H1 (cell line): ENCODE measurements at regions not wholly inside any gene's neighbourhood (a gene's known extent, or its start where the extent isn't known, plus 50 kb on each side); places are given as distances from the start of the nearest gene placed in this dataset.

Experiments used
- CTCF ChIA-PET: fragments of 300-600 bp; sonication (Branson Sonifier 250); formaldehyde crosslinking; loops from one replicate; lab custom pipeline; 2021; ENCODE audit not compliant: partially characterized antibody; lab: Charles Lee
- POLR2A ChIA-PET: fragments of 300-600 bp; sonication (Branson Sonifier 250); formaldehyde crosslinking; loops from one replicate; lab custom pipeline; 2021; ENCODE audit warnings: inconsistent platforms; ENCODE audit not compliant: partially characterized antibody; lab: Charles Lee
- DNase-seq, 2 experiments: peaks; one replicate each; pipeline versions ENCODE4 v3.0.0 to v3.0.0-alpha.2; 2010 to 2022; ENCODE audit warnings: low spot score in 2 of 2, low read depth in 1 of 2, mixed read lengths in 1 of 2
- FAIRE-seq: peaks from 2 replicates; lab custom pipeline; 2011; peaks lifted over from hg19 to GRCh38; lab: Jason Lieb, UNC
- H2AFZ ChIP-seq: 2 replicates; pipeline ENCODE4 v1.8.1; 2012; ENCODE audit warnings: low read length, inconsistent platforms
- H2AK5ac ChIP-seq: 2 replicates; pipeline ENCODE4 v1.6.1; 2013; ENCODE audit warnings: low read depth, low read length
- H2BK120ac ChIP-seq: replicated peaks from 2 replicates; pipeline ENCODE3; 2013; ENCODE audit warnings: low read depth, low read length, inconsistent platforms
- H2BK12ac ChIP-seq: 2 replicates; pipeline ENCODE4 v1.6.1; 2013; ENCODE audit warnings: low read depth, low read length
- H2BK15ac ChIP-seq: 2 replicates; pipeline ENCODE4 v1.6.1; 2013; ENCODE audit warnings: low read length
- H2BK20ac ChIP-seq: 2 replicates; pipeline ENCODE4 v1.6.1; 2013; ENCODE audit warnings: low read length
- H2BK5ac ChIP-seq: 2 replicates; pipeline ENCODE4 v1.6.1; 2013; ENCODE audit warnings: low read depth, low read length
- H3K14ac ChIP-seq: 2 replicates; pipeline ENCODE4 v1.6.1; 2013; ENCODE audit warnings: inconsistent platforms; ENCODE audit not compliant: insufficient read length
- H3K18ac ChIP-seq: 2 replicates; pipeline ENCODE4 v1.6.1; 2013; ENCODE audit warnings: low read length; ENCODE audit errors: extremely low read depth
- H3K23ac ChIP-seq: 2 replicates; pipeline ENCODE4 v1.6.1; 2013; ENCODE audit warnings: inconsistent platforms; ENCODE audit not compliant: insufficient read length
- H3K23me2 ChIP-seq: 2 replicates; pipeline ENCODE4 v1.6.1; 2013; ENCODE audit warnings: low read depth, low read length
- H3K27ac ChIP-seq: 2 replicates; pipeline ENCODE4 v1.6.1; 2011; ENCODE audit warnings: low read depth, low read length, inconsistent platforms
- H3K27me3 ChIP-seq, 4 experiments: replicated peaks in 1 of 4; 1 replicate in 1 of 4; 2 replicates in 3 of 4; pipeline versions ENCODE4 v1.6.1 to v1.8.1; 2011 to 2013; ENCODE audit warnings: low read length in 3 of 4, mild to moderate bottlenecking in 3 of 4, inconsistent platforms in 2 of 4, mixed read lengths in 2 of 4, moderate library complexity in 1 of 4; ENCODE audit not compliant: control insufficient read depth in 3 of 4, insufficient read depth in 3 of 4; ENCODE audit errors: extremely low read depth in 1 of 4
- H3K36me3 ChIP-seq, 4 experiments: 2 replicates each; pipeline versions ENCODE4 v1.6.1 to v1.8.1; 2011 to 2013; ENCODE audit warnings: mild to moderate bottlenecking in 4 of 4, low read length in 3 of 4, moderate library complexity in 2 of 4, control low read depth in 1 of 4, inconsistent platforms in 1 of 4; ENCODE audit not compliant: insufficient read depth in 4 of 4, control insufficient read depth in 2 of 4
- H3K4ac ChIP-seq: replicated peaks from 2 replicates; pipeline ENCODE3; 2013; ENCODE audit warnings: low read length, low read depth, mixed read lengths, inconsistent platforms; ENCODE audit not compliant: insufficient read length
- H3K4me1 ChIP-seq, 4 experiments: replicated peaks in 1 of 4; 1 replicate in 1 of 4; 2 replicates in 3 of 4; pipeline versions ENCODE4 v1.6.1 to v1.8.1; 2011 to 2013; ENCODE audit warnings: low read length in 3 of 4, inconsistent platforms in 2 of 4, mixed read lengths in 1 of 4; ENCODE audit not compliant: insufficient read depth in 4 of 4, control insufficient read depth in 3 of 4
- H3K4me2 ChIP-seq, 2 experiments: 2 replicates each; pipeline versions ENCODE4 v1.6.1 to v1.8.1; 2011 to 2013; ENCODE audit warnings: low read depth in 2 of 2, low read length in 2 of 2, control low read depth in 1 of 2, inconsistent platforms in 1 of 2, mild to moderate bottlenecking in 1 of 2; ENCODE audit not compliant: insufficient read depth in 1 of 2
- H3K4me3 ChIP-seq, 4 experiments: fragments of 200-600, 300-600 bp in 1 of 4; sonication (generic), shearing (Covaris generic), sonication (Bioruptor Twin) in 1 of 4; 2 replicates each; pipeline versions ENCODE4 v1.5.1 to v1.8.1; 2011 to 2016; ENCODE audit warnings: low read length in 4 of 4, low read depth in 3 of 4, control low read depth in 2 of 4, inconsistent platforms in 2 of 4, mild to moderate bottlenecking in 2 of 4, mixed read lengths in 1 of 4, moderate library complexity in 1 of 4; ENCODE audit not compliant: insufficient read depth in 2 of 4; ENCODE audit errors: extremely low read depth in 1 of 4
- H3K56ac ChIP-seq: replicated peaks from 2 replicates; pipeline ENCODE3; 2013; ENCODE audit warnings: low read depth, mild to moderate bottlenecking, mixed read lengths, low read length, inconsistent platforms; ENCODE audit not compliant: insufficient read length
- H3K79me1 ChIP-seq: 2 replicates; pipeline ENCODE4 v1.6.1; 2013; ENCODE audit warnings: low read depth, low read length, control low read depth
- H3K79me2 ChIP-seq, 2 experiments: 2 replicates each; pipeline versions ENCODE4 v1.6.1 to v1.8.1; 2012 to 2013; ENCODE audit warnings: low read length in 2 of 2, mild to moderate bottlenecking in 2 of 2, inconsistent platforms in 1 of 2; ENCODE audit not compliant: insufficient read depth in 2 of 2, control insufficient read depth in 1 of 2
- H3K9ac ChIP-seq, 4 experiments: replicated peaks in 1 of 4; 1 replicate in 1 of 4; 2 replicates in 3 of 4; pipeline versions ENCODE4 v1.6.1 to v1.8.1; 2011 to 2013; ENCODE audit warnings: low read depth in 3 of 4, low read length in 3 of 4, control low read depth in 2 of 4, mild to moderate bottlenecking in 2 of 4, moderate library complexity in 2 of 4, inconsistent platforms in 1 of 4; ENCODE audit errors: extremely low read depth in 1 of 4
- H3K9me3 ChIP-seq, 2 experiments: 2 replicates each; pipeline versions ENCODE4 v1.6.1 to v1.8.1; 2012 to 2013; ENCODE audit warnings: mild to moderate bottlenecking in 2 of 2, moderate library complexity in 2 of 2, control low read depth in 1 of 2, inconsistent platforms in 1 of 2, low read depth in 1 of 2, low read length in 1 of 2, mixed read lengths in 1 of 2; ENCODE audit not compliant: insufficient read depth in 2 of 2
- H4K20me1 ChIP-seq, 2 experiments: replicated peaks in 1 of 2; 2 replicates each; pipeline versions ENCODE3 to v1.8.1; 2011 to 2013; ENCODE audit warnings: inconsistent platforms in 2 of 2, low read length in 2 of 2, mild to moderate bottlenecking in 1 of 2; ENCODE audit not compliant: insufficient read depth in 2 of 2, control insufficient read depth in 1 of 2
- H4K5ac ChIP-seq: 2 replicates; pipeline ENCODE4 v1.6.1; 2013; ENCODE audit warnings: low read length, low read depth, mixed read lengths, inconsistent platforms; ENCODE audit not compliant: insufficient read length
- H4K8ac ChIP-seq: 2 replicates; pipeline ENCODE4 v1.8.0; 2013; ENCODE audit warnings: mild to moderate bottlenecking, moderate library complexity, low read length, inconsistent platforms; ENCODE audit not compliant: insufficient read depth; ENCODE audit errors: extremely low read depth
- H4K91ac ChIP-seq: replicated peaks from 2 replicates; pipeline ENCODE3; 2013; ENCODE audit warnings: low read length, mixed read lengths, inconsistent platforms; ENCODE audit not compliant: insufficient read length
- ATF2 ChIP-seq: IDR thresholded peaks from 2 replicates; pipeline ENCODE4 v1.6.1; 2012; ENCODE audit warnings: low read length, inconsistent platforms
- ATF3 ChIP-seq: IDR thresholded peaks from 2 replicates; pipeline ENCODE4 v1.6.1; 2011; ENCODE audit warnings: low read depth, mild to moderate bottlenecking, low read length; ENCODE audit not compliant: insufficient read depth
- BCL11A ChIP-seq, 2 experiments: IDR thresholded peaks; one replicate each; pipeline ENCODE4 v1.6.1; 2011; ENCODE audit warnings: low read depth in 2 of 2, low read length in 2 of 2, mild to moderate bottlenecking in 2 of 2
- FOSL1 ChIP-seq: IDR thresholded peaks from 2 replicates; pipeline ENCODE4 v1.6.1; 2011; ENCODE audit warnings: mild to moderate bottlenecking, low read depth, low read length, moderate library complexity; ENCODE audit not compliant: insufficient read depth
- HDAC6 ChIP-seq: IDR thresholded peaks from one replicate; pipeline ENCODE4 v1.7.1; 2012; ENCODE audit warnings: low read depth, mild to moderate bottlenecking, inconsistent platforms, low read length, moderate library complexity
- RBBP5 ChIP-seq: IDR thresholded peaks from 2 replicates; pipeline ENCODE4 v1.7.1; 2012; ENCODE audit warnings: low read depth, mild to moderate bottlenecking, inconsistent platforms, low read length, moderate library complexity, borderline replicate concordance
- SAP30 ChIP-seq: fragments of 300-600 bp; sonication (generic); IDR thresholded peaks from 2 replicates; pipeline ENCODE4 v1.7.1; 2012; ENCODE audit warnings: low read length, moderate library complexity, mild to moderate bottlenecking, inconsistent platforms; ENCODE audit not compliant: insufficient read depth, insufficient replicate concordance
- TCF12 ChIP-seq: IDR thresholded peaks from 2 replicates; pipeline ENCODE4 v1.6.1; 2011; ENCODE audit warnings: low read depth, mild to moderate bottlenecking, low read length
- TEAD4 ChIP-seq: IDR thresholded peaks from 2 replicates; pipeline ENCODE4 v1.6.1; 2012; ENCODE audit warnings: low read depth, low read length, inconsistent platforms, mixed read lengths
- USF2 ChIP-seq: IDR thresholded peaks from 2 replicates; pipeline ENCODE4 v1.6.1; 2011; ENCODE audit warnings: low read length, improper control_type of control experiment
- WGBS, 2 experiments: shearing (Covaris generic) in 1 of 2; methylation state at CpG; one replicate each; pipeline versions ENCODE4 v1.1.6 to v1.1.7; 2013 to 2015; ENCODE audit warnings: low lambda C conversion rate in 2 of 2, mixed read lengths in 2 of 2, inconsistent platforms in 1 of 2, low coverage in 1 of 2, missing lambda C conversion rate in 1 of 2; ENCODE audit not compliant: insufficient replicate concordance in 2 of 2, insufficient coverage in 1 of 2, insufficient read length in 1 of 2; ENCODE audit errors: extremely low coverage in 1 of 2, missing lambda C conversion rate in 1 of 2; 5-methylcytosine and 5-hydroxymethylcytosine counted together

- H3K27me3 ChIP-seq = no peaks in the 10 kb centered on the region
- no peak overlapping the region for H2BK20ac ChIP-seq
- no peak overlapping the region for H3K4me2 ChIP-seq
- no peaks in the 10 kb centered on the region for H3K36me3 ChIP-seq
- H2BK12ac ChIP-seq = no peak overlapping the region
- H4K5ac ChIP-seq = no peak overlapping the region
- DNase-seq = no peak
- no peak overlapping the region for H3K23ac ChIP-seq
- no peak overlapping the region for H3K14ac ChIP-seq
- no peaks in the 10 kb centered on the region for H3K23me2 ChIP-seq
- CTCF ChIA-PET = interaction anchor here (0.8 to 1.6 kb wide), 5 partner anchors 96 to 258 kb away, joined by 3 to 8 read pairs (median 3); partner anchors contain the start of gene NFAM1
- WGBS, 2 experiments = 96% methylated on average over 2 of the region's 2 CpGs; no CpG with 5 or more reads in 1 of the 2 experiments
- no peak overlapping the region for H3K27ac ChIP-seq
- peaks cover 0 to 9% (median 3%) of the 10 kb centered on the region in 4 experiments; a peak in 5 of 7 replicates for H3K4me1 ChIP-seq
- no peak for FAIRE-seq
- peaks cover 20 to 28% of the 10 kb centered on the region in 2 experiments for H4K20me1 ChIP-seq
- no peaks in the 10 kb centered on the region for H3K9me3 ChIP-seq
- H3K9ac ChIP-seq = no peak overlapping the region
- H2BK15ac ChIP-seq = no peak overlapping the region
- peaks cover 13% of the 10 kb centered on the region for H3K79me1 ChIP-seq
- no peak overlapping the region for H3K4me3 ChIP-seq
- H2BK5ac ChIP-seq = no peak overlapping the region
- H2AFZ ChIP-seq = no peak overlapping the region
- no peak overlapping the region for H3K4ac ChIP-seq
- H3K79me2 ChIP-seq = peaks cover 3 to 71% of the 10 kb centered on the region in 2 experiments; a peak in 3 of 4 replicates
- H2BK120ac ChIP-seq = no peak overlapping the region
- no peak overlapping the region for H4K91ac ChIP-seq
- H2AK5ac ChIP-seq = no peak overlapping the region
- no peak overlapping the region for H3K56ac ChIP-seq
- no peak overlapping the region for H4K8ac ChIP-seq
- POLR2A ChIA-PET = no interaction called here
- H3K18ac ChIP-seq = no peak overlapping the region
- TF ChIP-seq BCL11A (IDR thresholded peaks at IDR 0.05; ENCODE audit: low read depth in 2 of 2, low read length in 2 of 2) (no peak), TCF12 (no peak), RBBP5 (no peak), SAP30 (no peak), HDAC6 (no peak), TEAD4 (no peak), ATF2 (no peak), ATF3 (no peak), FOSL1 (no peak), USF2 (no peak)
Measured at GRCh38 chr22:42185915-42186439, 55.4 kb upstream of the CYP2D6 start.
